ENCODE measurements at regions not wholly inside any gene's neighbourhood (a gene's known extent, or its start where the extent isn't known, plus 50 kb on each side); places are given as distances from the start of the nearest gene placed in this dataset.

GRCh38 chrX:113828470-113828869 is 755.4 kb upstream of the HTR2C start (continued):
- TF ChIP-seq, protein P1, sequence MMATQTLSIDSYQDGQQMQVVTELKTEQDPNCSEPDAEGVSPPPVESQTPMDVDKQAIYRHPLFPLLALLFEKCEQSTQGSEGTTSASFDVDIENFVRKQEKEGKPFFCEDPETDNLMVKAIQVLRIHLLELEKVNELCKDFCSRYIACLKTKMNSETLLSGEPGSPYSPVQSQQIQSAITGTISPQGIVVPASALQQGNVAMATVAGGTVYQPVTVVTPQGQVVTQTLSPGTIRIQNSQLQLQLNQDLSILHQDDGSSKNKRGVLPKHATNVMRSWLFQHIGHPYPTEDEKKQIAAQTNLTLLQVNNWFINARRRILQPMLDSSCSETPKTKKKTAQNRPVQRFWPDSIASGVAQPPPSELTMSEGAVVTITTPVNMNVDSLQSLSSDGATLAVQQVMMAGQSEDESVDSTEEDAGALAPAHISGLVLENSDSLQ (IDR thresholded peaks at IDR 0.05), result no peak
- no peak for TF ChIP-seq ETV1 (tag; conservative IDR thresholded peaks at IDR 0.05; ENCODE audit: low read depth)

- no peaks in the 10 kb centered on the region for H4K20me1 ChIP-seq (replicated peaks; ENCODE audit: control insufficient read depth, insufficient read depth, low read length)
- intact Hi-C loops (cut with micrococcal nuclease) (no loop called here), in situ Hi-C loops (cut with MboI) (no loop called here)
- H3K27me3 ChIP-seq (ENCODE audit: control insufficient read depth in 2 of 2, insufficient read depth in 2 of 2, low read length in 2 of 2), result no peaks in the 10 kb centered on the region
- no peak overlapping the region for H3K27ac ChIP-seq (ENCODE audit: extremely low read depth, low read depth, low read length)
- H3K9ac ChIP-seq (ENCODE audit: insufficient read depth in 1 of 2, low read depth in 2 of 2, low read length in 2 of 2), result no peak overlapping the region
- 22% methylated on average over 3 of the region's 3 CpGs for WGBS (ENCODE audit: insufficient coverage, low coverage, missing lambda C conversion rate)
- H3K4me3 ChIP-seq, result no peak overlapping the region
- no peak overlapping the region for H2AFZ ChIP-seq (ENCODE audit: low read depth, low read length)
- CTCF ChIA-PET (ENCODE audit: low intra/inter-chr PET ratio), result no interaction called here
- POLR2A ChIA-PET, result interaction anchor here (0.8 kb wide), 1 partner anchor 11 kb away, joined by 5 read pairs; no protein-coding TSS in a partner anchor
- H3K36me3 ChIP-seq (ENCODE audit: control insufficient read depth, insufficient read depth, low read length), result no peaks in the 10 kb centered on the region
- H3K4me1 ChIP-seq (replicated peaks in 1 of 2; ENCODE audit: control insufficient read depth in 2 of 2, insufficient read depth in 2 of 2, low read length in 2 of 2), result no peaks in the 10 kb centered on the region
- H3K79me2 ChIP-seq (ENCODE audit: control insufficient read depth, insufficient read depth, low read length), result no peaks in the 10 kb centered on the region
- BruUV-seq (replicated peaks), result no TSS peak
- no peak for FAIRE-seq
- no peaks in the 10 kb centered on the region for H3K9me3 ChIP-seq (replicated peaks; ENCODE audit: control insufficient read depth, insufficient read depth, low read depth, low read length)
- ATAC-seq, result no peak
- H3K4me2 ChIP-seq (ENCODE audit: insufficient read depth, low read length), result no peak overlapping the region
- no peak for DNase-seq (ENCODE audit: extremely low read depth in 1 of 4, low spot score in 3 of 4)
- no peaks in the 10 kb centered on the region for H3K9me1 ChIP-seq (ENCODE audit: control insufficient read depth, insufficient read depth, low read length)
- TF ChIP-seq, protein P2, sequence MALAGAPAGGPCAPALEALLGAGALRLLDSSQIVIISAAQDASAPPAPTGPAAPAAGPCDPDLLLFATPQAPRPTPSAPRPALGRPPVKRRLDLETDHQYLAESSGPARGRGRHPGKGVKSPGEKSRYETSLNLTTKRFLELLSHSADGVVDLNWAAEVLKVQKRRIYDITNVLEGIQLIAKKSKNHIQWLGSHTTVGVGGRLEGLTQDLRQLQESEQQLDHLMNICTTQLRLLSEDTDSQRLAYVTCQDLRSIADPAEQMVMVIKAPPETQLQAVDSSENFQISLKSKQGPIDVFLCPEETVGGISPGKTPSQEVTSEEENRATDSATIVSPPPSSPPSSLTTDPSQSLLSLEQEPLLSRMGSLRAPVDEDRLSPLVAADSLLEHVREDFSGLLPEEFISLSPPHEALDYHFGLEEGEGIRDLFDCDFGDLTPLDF (CRISPR knock-in tag; IDR thresholded peaks at IDR 0.05), result no peak
- TF ChIP-seq HDAC3 (IDR thresholded peaks at IDR 0.05; ENCODE audit: borderline replicate concordance, partially characterized antibody) (no peak), RBM15 (IDR thresholded peaks at IDR 0.05; ENCODE audit: insufficient read depth, low read length) (no peak), ZBTB17 (CRISPR knock-in tag; IDR thresholded peaks at IDR 0.05) (no peak), ZNF140 (CRISPR knock-in tag; IDR thresholded peaks at IDR 0.05) (no peak), ZKSCAN1 (IDR thresholded peaks at IDR 0.05; ENCODE audit: low read depth, low read length) (no peak), MBD1 (CRISPR knock-in tag; IDR thresholded peaks at IDR 0.05) (no peak), GATA2 (CRISPR knock-in tag; IDR thresholded peaks at IDR 0.05) (no peak), ZNF707 (CRISPR knock-in tag; conservative IDR thresholded peaks at IDR 0.05) (no peak), EZH2 (IDR thresholded peaks at IDR 0.05; ENCODE audit: borderline replicate concordance, low read depth, low read length) (no peak), EP300 (IDR thresholded peaks at IDR 0.05; ENCODE audit: low read length) (no peak), RBM25 (IDR thresholded peaks at IDR 0.05; ENCODE audit: low read depth, low read length, severe bottlenecking) (no peak), ZNF778 (CRISPR knock-in tag; IDR thresholded peaks at IDR 0.05) (no peak)
- TF ChIP-seq, protein P3, sequence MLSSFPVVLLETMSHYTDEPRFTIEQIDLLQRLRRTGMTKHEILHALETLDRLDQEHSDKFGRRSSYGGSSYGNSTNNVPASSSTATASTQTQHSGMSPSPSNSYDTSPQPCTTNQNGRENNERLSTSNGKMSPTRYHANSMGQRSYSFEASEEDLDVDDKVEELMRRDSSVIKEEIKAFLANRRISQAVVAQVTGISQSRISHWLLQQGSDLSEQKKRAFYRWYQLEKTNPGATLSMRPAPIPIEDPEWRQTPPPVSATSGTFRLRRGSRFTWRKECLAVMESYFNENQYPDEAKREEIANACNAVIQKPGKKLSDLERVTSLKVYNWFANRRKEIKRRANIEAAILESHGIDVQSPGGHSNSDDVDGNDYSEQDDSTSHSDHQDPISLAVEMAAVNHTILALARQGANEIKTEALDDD (IDR thresholded peaks at IDR 0.05), result no peak
- TF ChIP-seq, protein P4, sequence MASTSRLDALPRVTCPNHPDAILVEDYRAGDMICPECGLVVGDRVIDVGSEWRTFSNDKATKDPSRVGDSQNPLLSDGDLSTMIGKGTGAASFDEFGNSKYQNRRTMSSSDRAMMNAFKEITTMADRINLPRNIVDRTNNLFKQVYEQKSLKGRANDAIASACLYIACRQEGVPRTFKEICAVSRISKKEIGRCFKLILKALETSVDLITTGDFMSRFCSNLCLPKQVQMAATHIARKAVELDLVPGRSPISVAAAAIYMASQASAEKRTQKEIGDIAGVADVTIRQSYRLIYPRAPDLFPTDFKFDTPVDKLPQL (IDR thresholded peaks at IDR 0.05; ENCODE audit: extremely low read depth, insufficient read length), result no peak
These were observed 765.5 kb upstream of the HTR2C start for GRCh38 chrX:113818346-113818745.

All from K562 (cell line).